ENCODE measurements at regions not wholly inside any gene's neighbourhood (a gene's known extent, or its start where the extent isn't known, plus 50 kb on each side); places are given as distances from the start of the nearest gene placed in this dataset.

- Histone ChIP-seq H3K79me2 (ENCODE audit: control insufficient read depth, insufficient read depth, low read length) (no peaks in the 10 kb centered on the region), H4K20me1 (replicated peaks; ENCODE audit: control insufficient read depth, insufficient read depth, low read length) (no peaks in the 10 kb centered on the region), H3K4me2 (ENCODE audit: insufficient read depth, low read length) (no peak overlapping the region), H3K4me3 (no peak overlapping the region), H3K4me1 (replicated peaks in 1 of 2; ENCODE audit: control insufficient read depth in 2 of 2, insufficient read depth in 2 of 2, low read length in 2 of 2) (no peaks in the 10 kb centered on the region), H3K27me3 (ENCODE audit: control insufficient read depth in 2 of 2, insufficient read depth in 2 of 2, low read length in 2 of 2) (no peaks in the 10 kb centered on the region), H2AFZ (ENCODE audit: low read depth, low read length) (no peak overlapping the region), H3K9me1 (ENCODE audit: control insufficient read depth, insufficient read depth, low read length) (no peaks in the 10 kb centered on the region), H3K9me3 (replicated peaks; ENCODE audit: control insufficient read depth, insufficient read depth, low read depth, low read length) (no peaks in the 10 kb centered on the region; the same call in 1 of the 2 replicates), H3K27ac (ENCODE audit: extremely low read depth, low read depth, low read length) (no peak overlapping the region), H3K36me3 (ENCODE audit: control insufficient read depth, insufficient read depth, low read length) (no peaks in the 10 kb centered on the region), H3K9ac (ENCODE audit: insufficient read depth in 1 of 2, low read depth in 2 of 2, low read length in 2 of 2) (no peak overlapping the region)
- TF ChIP-seq THRA (IDR thresholded peaks at IDR 0.05), result no peak
- TF ChIP-seq PCBP1 (IDR thresholded peaks at IDR 0.05; ENCODE audit: low read depth, low read length, poor library complexity, severe bottlenecking), result no peak
- TF ChIP-seq TFAP4 (CRISPR knock-in tag; IDR thresholded peaks at IDR 0.05; ENCODE audit: borderline replicate concordance), result no peak
- TF ChIP-seq ZNF830 (CRISPR knock-in tag; IDR thresholded peaks at IDR 0.05), result no peak
- TF ChIP-seq DLX4 (CRISPR knock-in tag; IDR thresholded peaks at IDR 0.05), result no peak
- TF ChIP-seq KDM4B (IDR thresholded peaks at IDR 0.05; ENCODE audit: borderline replicate concordance in 2 of 2, low read depth in 1 of 2), result no peak
- TF ChIP-seq ZNF449 (CRISPR knock-in tag; IDR thresholded peaks at IDR 0.05), result no peak
- ATAC-seq, result no peak
- no peak for FAIRE-seq
- intact Hi-C loops (cut with micrococcal nuclease) (no loop called here), in situ Hi-C loops (cut with MboI) (no loop called here)
- ChIA-PET POLR2A (no interaction called here), CTCF (ENCODE audit: low intra/inter-chr PET ratio) (no interaction called here)
- DNase-seq (ENCODE audit: extremely low read depth in 1 of 4, low spot score in 3 of 4), result no peak
- no TSS peak for BruUV-seq (replicated peaks)
- WGBS (ENCODE audit: insufficient coverage, low coverage, missing lambda C conversion rate), result 0% methylated on average over 3 of the region's 3 CpGs
Observed at GRCh38 chr5:124185716-124186115, 560.7 kb downstream of the ZNF608 start.

All from K562 (cell line).